ENCODE measurements at regions not wholly inside any gene's neighbourhood (a gene's known extent, or its start where the extent isn't known, plus 50 kb on each side); places are given as distances from the start of the nearest gene placed in this dataset.

DNA sequence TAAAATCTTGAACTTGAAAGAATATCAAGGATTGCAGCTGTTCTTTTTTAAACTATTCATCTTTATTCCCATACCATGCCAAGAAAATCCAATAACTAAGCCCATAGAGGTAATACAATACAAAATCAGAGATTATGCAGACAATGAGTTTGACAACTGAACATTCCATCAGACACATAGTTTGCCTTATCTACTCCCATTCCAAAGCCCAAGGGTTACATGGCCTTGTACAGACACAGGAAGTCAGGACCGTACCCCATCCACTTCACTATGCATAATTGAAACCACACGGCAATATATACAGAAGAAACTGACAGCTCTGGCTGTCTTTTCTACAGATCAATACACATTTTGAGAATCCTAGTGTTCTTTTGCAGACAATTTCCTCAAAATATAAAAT lies 181.3 kb downstream of the TMX3 start:
- in situ Hi-C loops (cut with MboI; ENCODE audit: low pct_unique_long_range_greater_than_20kb, low sequenced_read_pairs): no loop called here
- DNase-seq: no peak

DNA sequence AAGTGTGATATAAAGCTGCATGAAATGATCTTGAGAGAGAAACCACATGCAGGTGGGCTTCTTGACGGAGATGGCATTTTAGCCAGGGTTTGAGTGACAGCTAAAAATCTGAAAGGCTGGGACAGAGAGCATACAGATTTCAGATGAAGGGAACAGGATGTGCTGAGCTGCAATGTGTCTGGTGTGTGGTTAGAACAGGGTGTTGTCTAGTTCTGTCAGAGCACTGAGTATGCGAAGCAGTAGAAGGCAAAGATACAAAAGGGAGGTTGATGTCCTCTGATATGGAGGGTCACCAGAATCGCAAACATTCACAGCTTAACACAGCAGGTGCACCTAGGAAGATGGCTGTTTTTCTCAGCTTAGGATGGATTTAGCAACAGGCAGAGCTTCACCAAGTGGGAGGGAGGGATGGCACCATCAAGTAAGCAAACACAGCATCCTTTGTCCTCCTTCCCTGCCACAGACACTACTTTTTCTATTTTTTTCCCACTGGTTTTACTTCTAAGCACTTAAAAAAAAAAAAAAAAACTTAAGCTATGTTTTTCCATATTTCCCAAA lies 182.5 kb downstream of the TMX3 start:
- in situ Hi-C loops (cut with MboI; ENCODE audit: low pct_unique_long_range_greater_than_20kb, low sequenced_read_pairs): no loop called here

DNA sequence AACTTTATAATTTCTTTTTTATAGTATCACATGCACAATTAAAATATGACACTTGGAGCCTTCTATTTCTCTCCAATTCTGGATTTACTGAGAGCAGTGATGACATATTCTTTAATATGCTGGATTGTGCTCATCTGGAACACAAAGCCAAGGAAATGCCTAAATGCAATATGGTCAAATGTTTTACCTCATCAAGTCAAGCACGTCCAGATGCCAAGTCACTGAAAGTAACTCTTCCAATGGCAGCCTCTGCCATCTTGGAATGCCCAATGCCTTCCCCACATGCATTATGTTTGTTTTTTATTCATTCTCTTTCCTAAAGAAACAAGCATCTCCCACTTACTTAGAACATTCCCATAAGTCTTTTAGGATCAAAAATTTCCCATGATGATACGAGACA lies 189.8 kb downstream of the TMX3 start:
- in situ Hi-C loops (cut with MboI; ENCODE audit: low pct_unique_long_range_greater_than_20kb, low sequenced_read_pairs): no loop called here
- no peak for DNase-seq

More for the DNA sequence above, 182.5 kb downstream of the TMX3 start:
- DNase-seq: no peak

DNA sequence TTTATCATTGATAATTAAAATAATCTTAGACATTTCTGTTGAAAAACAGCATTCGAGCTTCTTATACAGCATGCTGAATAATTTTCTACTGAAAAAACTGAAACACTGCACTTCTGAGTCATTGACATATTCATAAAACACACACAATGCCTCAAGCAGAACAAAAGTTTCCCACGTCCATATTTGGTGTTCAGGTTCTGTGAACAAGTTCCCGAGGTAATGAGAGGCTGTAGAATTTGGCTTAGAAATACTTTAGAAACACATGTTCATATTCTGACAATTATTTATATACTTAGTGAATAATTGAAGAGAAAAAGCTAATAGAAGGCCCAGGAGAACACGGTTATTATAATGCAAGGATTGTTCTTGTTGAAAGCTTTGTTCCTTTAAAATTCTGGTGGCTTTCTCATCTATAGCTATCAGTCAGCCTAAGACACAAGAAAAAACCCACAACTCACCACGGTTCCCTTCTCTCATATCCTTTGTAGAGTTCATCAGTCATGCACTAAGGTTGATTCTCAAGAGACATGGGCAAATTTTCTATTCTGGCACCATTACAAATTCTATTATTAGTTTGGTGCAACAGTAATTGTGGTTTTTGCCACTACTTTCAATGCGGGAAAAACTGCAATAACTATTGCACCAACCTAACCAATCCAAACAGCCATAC lies 194.4 kb downstream of the TMX3 start:
- no peak for DNase-seq
- in situ Hi-C loops (cut with MboI; ENCODE audit: low pct_unique_long_range_greater_than_20kb, low sequenced_read_pairs): no loop called here

DNA sequence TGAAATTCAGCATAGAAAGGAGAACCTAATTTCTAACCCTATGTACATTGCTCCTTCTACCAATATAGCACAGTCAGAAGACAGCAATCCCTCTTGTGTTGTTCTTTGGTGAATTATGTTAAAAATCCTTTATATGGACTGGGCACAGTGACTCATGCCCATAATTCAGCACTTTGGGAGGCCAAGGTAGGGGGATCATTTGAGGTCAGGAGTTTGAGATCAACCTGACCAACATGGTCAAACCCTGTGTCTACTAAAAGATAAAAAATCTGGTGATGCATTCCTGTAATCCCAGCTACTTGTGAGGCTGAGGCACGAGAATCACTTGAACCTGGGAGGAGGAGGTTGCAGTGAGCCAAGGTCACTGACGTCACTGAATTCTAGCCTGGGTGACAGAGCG lies 195.6 kb downstream of the TMX3 start:
- in situ Hi-C loops (cut with MboI; ENCODE audit: low pct_unique_long_range_greater_than_20kb, low sequenced_read_pairs): no loop called here

DNA sequence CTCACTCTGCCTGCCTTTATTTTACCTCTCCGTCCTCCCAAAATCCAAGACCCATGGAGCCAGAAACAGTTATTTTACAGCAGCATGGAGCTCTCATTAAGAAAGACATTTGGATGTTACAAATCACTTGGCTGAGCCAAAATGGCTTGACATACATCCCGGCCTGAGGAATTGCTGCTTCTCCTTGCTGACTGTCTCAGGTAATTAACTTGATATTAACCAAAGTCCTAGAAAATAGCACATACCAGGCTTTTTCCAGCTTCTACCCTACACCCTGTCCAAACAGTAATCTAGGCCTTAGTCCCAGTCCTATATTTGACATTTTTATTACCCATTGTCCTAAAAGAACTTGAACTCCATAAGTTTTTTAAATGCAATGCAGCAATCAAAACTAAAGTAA lies 205.0 kb downstream of the TMX3 start:
- no peak for DNase-seq
- in situ Hi-C loops (cut with MboI; ENCODE audit: low pct_unique_long_range_greater_than_20kb, low sequenced_read_pairs): no loop called here

More for the DNA sequence above, 195.6 kb downstream of the TMX3 start:
- no peak for DNase-seq

DNA sequence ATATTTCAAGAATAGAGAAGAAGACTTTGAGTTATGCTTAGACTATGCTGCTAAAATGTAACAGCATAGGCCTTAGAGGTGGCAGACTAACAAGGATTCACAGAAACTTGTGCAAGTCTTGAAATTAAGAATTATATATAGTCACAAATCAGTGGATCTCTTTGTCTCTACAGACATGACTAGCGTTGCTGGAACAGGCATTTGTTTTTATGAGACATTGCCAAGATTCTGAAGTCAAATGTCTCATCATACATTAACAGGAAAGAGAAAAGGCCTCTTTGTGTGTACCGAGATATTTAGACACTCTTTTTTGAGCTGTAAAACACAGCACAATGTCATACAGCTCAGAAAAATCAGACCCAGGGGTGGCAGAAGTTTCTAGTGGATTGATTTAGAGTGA lies 207.1 kb downstream of the TMX3 start:
- in situ Hi-C loops (cut with MboI; ENCODE audit: low pct_unique_long_range_greater_than_20kb, low sequenced_read_pairs): no loop called here
- DNase-seq: no peak

DNA sequence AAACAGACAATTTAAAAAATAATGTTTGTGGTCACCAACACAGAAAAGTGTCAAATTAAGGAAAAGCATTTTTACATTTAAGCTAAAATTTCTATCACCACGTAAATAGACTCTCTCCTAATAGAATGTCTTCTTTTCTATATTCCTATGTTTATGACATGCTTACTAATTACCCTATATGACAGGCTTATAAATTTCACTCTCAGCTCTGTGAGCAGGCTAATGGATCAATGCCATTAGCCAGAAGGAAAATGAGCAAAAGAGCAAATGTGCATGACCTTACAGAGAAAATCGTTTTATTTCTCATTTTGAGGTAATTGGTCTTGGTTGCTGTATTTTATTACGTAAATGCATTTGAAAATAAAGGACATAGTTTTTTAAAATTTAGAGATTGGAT lies 209.7 kb downstream of the TMX3 start:
- no peak for DNase-seq
- in situ Hi-C loops (cut with MboI; ENCODE audit: low pct_unique_long_range_greater_than_20kb, low sequenced_read_pairs): no loop called here

DNA sequence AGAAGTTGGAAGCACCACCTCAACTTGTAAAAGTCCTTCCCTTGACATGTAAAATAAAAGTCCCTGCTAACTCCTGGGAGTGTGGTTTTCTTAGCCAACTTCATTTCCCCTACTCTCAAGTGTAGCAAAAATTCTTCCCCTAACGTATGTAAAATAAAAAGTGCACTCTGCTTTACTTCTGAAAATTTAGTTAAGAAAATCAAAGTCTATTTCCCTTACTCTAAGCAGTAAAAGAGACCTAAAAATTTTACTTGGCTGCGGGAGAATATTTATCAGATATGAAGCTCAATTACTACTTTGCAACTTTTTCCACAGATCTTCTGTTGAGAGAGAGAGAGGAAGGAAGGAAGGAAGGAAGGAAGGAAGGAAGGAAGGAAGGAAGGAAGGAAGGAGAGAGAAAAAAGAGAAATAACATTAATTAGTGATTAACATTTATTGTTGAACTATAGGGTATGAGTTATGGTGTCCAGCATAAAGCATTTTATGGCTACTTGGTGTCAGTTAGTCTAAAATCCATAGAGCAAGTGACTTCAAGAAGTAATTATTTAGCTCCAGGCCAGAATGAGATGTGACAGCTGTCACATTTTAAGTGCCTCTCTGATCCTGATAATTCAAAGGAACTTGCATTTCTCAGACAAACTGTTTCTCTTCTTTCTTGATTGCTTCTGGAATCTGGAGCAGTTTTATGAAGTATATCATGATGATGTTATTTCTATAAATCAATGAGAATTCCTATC lies 210.3 kb downstream of the TMX3 start:
- in situ Hi-C loops (cut with MboI; ENCODE audit: low pct_unique_long_range_greater_than_20kb, low sequenced_read_pairs): no loop called here
- no peak for DNase-seq

DNA sequence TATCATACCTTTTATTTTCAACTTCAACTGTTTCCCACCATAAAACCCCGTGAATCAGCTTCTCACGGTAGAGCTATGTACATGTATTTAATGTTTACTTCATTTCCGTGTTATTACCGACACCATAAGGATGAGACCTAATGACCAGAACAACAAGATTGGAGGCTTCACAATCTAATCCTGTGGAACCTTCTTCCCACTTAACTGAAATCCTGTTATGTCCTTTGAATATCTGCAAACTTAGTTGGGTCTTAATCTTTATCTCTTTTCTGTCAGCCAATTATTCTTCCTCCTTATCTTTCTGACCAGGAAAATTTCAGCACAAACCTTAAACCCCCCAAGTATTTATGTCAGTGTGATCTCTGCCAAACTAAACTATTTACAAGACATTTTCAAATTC lies 214.4 kb downstream of the TMX3 start:
- in situ Hi-C loops (cut with MboI; ENCODE audit: low pct_unique_long_range_greater_than_20kb, low sequenced_read_pairs): no loop called here
- DNase-seq: no peak

DNA sequence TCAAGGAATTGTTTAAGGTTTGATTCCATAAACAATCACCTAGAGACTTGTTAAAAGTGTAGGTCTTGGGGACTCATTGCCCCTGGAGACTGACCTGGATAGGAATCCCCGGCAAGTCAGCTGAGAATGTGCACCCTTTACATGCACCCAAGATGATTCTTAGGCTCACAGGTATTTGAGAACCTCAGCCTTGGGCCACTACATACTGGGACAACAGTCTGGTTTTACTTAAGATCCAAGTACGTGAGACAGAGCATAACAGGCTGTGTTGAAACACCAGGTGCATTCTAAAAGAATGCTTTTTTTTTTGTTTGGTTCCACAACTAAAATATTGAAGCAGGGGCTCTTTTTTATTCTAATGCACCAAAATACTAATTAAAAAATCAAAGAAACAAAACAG lies 215.8 kb downstream of the TMX3 start:
- in situ Hi-C loops (cut with MboI; ENCODE audit: low pct_unique_long_range_greater_than_20kb, low sequenced_read_pairs): no loop called here
- no peak for DNase-seq

DNA sequence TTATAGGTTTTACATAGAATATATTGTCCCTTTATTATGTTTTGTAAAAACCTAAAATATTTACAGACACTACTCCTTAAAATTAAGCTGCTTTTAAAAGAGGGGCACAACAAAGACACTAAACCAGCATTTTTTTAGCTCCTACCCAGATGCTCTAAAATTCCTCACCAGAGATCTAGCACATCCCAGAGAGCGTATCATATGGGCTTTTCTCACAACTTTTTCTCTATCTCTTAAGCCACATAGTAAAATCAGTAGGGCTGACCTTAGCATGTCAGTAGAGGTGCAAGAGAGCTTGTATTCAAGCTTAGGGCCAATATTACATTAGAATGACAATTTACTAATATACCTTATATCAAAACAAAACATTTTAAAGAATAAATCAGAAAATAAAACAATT lies 216.3 kb downstream of the TMX3 start:
- in situ Hi-C loops (cut with MboI; ENCODE audit: low pct_unique_long_range_greater_than_20kb, low sequenced_read_pairs): no loop called here
- DNase-seq: no peak

DNA sequence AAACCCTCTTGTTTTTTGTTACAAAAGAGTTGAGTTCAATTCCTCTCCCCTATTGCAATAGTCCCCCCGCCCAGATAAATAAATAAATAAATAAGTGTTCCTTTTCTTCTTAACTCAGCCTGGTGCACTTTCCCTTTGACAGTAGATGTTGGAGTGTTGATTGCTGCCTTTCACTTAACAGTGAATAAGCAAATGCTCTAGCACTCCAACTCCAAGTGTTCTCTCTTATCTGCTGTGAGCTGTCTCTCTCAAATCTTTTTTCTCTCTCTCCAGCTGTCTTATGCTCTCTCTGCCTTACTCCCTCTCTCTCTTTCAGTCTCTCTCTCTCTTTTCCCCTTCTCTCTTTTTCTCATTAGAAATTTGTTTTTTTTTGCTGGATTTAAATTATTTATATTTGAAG lies 216.7 kb downstream of the TMX3 start:
- in situ Hi-C loops (cut with MboI; ENCODE audit: low pct_unique_long_range_greater_than_20kb, low sequenced_read_pairs): no loop called here
- DNase-seq: no peak

DNA sequence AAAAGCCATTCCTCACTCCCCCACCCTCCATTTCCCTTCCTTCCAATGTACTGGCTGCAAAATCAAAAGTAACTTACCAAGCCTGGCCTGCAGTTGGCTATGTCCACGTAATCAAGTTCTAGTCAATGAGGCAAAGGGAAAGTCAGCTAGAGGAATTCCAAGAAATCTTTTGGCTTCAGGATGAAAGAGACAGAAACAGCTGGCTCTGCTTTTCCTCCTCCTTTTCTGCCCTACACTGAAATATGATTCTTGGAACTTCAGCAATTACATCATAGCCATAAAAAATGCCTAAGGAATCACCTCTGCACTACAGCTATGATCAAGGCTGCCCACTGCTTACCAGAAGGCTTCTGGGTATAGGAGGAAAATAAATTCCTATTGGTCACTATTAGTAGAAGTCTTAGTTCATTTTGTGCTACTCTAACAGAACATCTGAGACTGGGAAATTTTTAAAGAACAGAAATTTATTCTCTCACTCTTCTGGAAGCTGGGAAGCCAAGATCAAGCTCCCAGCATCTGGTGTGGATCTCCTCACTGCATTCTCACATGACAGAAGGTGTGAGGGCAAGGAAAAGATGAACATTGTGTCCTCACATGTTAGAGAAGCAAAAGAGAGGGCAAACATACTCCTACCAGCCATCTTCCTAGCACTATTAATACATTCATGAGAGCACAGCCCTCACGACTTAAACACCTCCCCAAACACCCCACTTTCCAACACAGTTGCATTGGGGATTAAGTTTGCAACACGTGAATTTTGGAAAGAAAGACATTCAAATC lies 219.9 kb downstream of the TMX3 start:
- in situ Hi-C loops (cut with MboI; ENCODE audit: low pct_unique_long_range_greater_than_20kb, low sequenced_read_pairs): no loop called here
- no peak for DNase-seq

DNA sequence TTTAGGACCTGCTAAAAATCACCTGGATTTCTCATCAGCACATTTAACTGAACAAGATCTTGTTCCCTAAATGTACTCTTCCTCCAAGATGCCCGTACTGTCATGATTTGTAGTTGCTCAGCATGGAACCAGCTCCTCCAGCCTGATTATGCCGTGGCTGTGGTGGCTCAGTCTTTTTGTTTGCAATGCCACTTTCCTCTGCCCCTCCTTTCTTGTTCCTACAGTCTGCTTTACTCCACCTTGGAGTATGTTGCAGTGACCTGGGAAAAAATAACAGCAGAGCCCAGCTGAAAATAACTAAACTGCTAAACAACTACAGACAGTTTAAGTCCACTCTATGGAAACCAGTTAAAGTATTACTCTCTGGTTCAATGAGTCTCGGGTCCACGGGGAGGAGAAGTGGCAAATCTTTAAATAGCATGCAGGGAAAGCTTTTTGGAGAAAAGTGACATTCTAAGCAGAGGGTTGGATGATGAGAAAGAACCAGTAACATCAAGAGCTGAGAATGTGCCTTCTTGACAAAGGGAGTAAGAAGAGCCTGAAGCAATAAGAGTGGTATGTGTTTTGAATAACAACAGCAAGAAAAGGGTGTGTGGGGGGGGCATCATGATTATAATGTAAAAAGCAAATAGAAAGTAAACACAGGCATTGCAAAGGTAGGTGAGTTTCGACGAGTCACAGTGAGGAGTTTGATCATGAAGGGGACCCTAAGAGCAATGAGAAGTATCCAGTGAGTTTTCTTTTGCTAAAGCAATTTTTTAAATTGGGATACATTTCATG lies 225.7 kb downstream of the TMX3 start:
- DNase-seq: no peak
- in situ Hi-C loops (cut with MboI; ENCODE audit: low pct_unique_long_range_greater_than_20kb, low sequenced_read_pairs): no loop called here

DNA sequence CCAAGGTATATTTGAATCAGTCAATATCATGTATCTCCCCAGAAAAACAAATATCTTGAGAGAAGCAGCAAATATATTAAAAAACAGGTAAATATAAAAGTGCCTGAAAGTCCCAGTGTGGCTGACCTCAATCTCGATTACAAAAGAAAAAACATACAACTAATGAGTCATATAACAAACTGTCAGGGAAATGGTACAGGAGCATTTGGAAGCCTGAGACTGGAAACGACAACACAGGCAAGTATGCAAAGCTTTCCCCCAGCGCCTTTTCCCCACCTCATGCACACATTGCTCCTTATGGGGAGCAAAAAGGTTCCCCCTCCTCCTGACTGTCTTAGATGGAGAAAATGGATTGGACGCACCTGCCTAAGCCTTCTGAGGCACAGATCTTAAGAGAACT lies 230.7 kb downstream of the TMX3 start:
- in situ Hi-C loops (cut with MboI; ENCODE audit: low pct_unique_long_range_greater_than_20kb, low sequenced_read_pairs): no loop called here
- DNase-seq: no peak

DNA sequence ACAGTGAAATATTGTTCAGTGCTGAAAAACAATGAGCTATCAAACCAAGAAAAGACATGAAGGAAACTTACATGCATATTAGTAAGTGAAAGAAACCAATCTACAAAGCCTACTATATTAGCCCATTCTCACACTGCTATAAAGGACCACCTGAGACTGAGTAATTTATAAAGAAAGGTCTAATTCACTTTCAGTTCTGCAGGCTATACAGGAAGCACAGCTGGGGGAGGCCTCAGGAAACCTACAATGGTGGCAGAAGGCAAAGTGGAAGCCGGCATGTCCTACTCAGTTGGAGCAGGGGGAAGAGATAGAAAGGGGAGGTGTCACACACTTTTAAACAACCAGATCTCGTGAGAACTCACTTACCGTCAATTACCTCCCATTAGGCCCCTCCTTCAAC lies 232.1 kb downstream of the TMX3 start:
- in situ Hi-C loops (cut with MboI; ENCODE audit: low pct_unique_long_range_greater_than_20kb, low sequenced_read_pairs): no loop called here
- DNase-seq: no peak

DNA sequence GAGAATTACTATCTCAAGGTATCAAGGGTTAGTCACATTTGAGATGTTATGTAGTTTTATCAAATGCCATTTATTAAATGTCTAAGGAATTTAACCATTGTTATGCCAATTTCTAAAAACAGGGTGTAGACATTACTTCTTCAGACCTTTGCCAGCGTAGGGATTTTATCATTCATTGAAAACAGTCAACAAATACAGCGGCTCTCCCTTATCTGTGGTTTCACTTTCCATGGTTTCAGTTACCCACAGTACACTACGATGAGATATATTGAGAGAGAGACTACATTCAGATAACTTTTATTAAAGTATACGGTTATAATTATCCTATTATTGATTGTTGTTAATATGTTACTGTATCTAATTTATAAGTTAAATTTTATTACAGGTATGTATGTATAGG lies 234.7 kb downstream of the TMX3 start:
- no peak for DNase-seq
- in situ Hi-C loops (cut with MboI; ENCODE audit: low pct_unique_long_range_greater_than_20kb, low sequenced_read_pairs): no loop called here

DNA sequence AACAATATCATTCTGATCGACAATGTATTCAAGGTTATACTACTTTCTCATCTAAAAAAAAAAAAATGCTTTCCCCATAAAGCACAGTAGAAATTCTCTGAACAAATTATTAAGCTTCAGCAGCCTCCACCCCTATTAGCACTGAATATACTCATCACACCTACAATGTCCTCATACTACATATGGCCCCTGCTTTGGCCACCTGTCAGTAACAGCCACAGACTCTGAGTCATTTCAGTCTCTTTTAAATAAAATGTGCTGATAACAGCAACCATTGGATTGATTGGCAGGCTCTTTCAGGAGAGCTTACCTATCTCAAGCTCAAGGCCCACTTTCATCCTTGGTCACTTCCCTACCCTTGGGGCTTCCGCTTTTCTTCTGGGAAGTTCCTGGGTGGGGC lies 236.7 kb downstream of the TMX3 start:
- no peak for DNase-seq
- in situ Hi-C loops (cut with MboI; ENCODE audit: low pct_unique_long_range_greater_than_20kb, low sequenced_read_pairs): no loop called here
